ENCODE measurements at regions not wholly inside any gene's neighbourhood (a gene's known extent, or its start where the extent isn't known, plus 50 kb on each side); places are given as distances from the start of the nearest gene placed in this dataset.

GRCh38 chr3:174531262-174531982 is 327.7 kb upstream of the NAALADL2 start:
- Mint-ChIP-seq H3K27ac (no peak overlapping the region), H3K27me3 (ENCODE audit: insufficient read depth) (no peaks in the 10 kb centered on the region), H3K4me1 (ENCODE audit: low read depth) (peaks cover 35% of the 10 kb centered on the region), H3K4me3 (no peak overlapping the region), H3K36me3 (ENCODE audit: low read depth) (no peaks in the 10 kb centered on the region), H3K9me3 (no peaks in the 10 kb centered on the region)
- DNase-seq = no peak
- no peak for TF ChIP-seq CTCF (IDR thresholded peaks at IDR 0.05)

GRCh38 chr3:174532216-174532615 is 326.9 kb upstream of the NAALADL2 start:
- no peaks in the 10 kb centered on the region for H3K9me3 Mint-ChIP-seq
- H3K36me3 Mint-ChIP-seq (ENCODE audit: low read depth) = no peaks in the 10 kb centered on the region
- TF ChIP-seq CTCF (IDR thresholded peaks at IDR 0.05) = no peak
- no peaks in the 10 kb centered on the region for H3K27me3 Mint-ChIP-seq (ENCODE audit: insufficient read depth)
- H3K4me3 Mint-ChIP-seq = no peak overlapping the region
- peaks cover 35% of the 10 kb centered on the region for H3K4me1 Mint-ChIP-seq (ENCODE audit: low read depth)
- H3K27ac Mint-ChIP-seq = no peak overlapping the region
- no peak for DNase-seq

- Mint-ChIP-seq H3K4me1 (ENCODE audit: low read depth) (peaks cover 35% of the 10 kb centered on the region), H3K27ac (peak overlapping the region; percentile 36; the same call in 1 of the 2 replicates), H3K36me3 (ENCODE audit: low read depth) (no peaks in the 10 kb centered on the region), H3K27me3 (ENCODE audit: insufficient read depth) (no peaks in the 10 kb centered on the region), H3K9me3 (no peaks in the 10 kb centered on the region), H3K4me3 (peak overlapping the region; percentile 44; the same call in 1 of the 2 replicates)
- no peak for TF ChIP-seq CTCF (IDR thresholded peaks at IDR 0.05)
- no peak for DNase-seq
Observed at GRCh38 chr3:174532776-174533175, 326.4 kb upstream of the NAALADL2 start.

GRCh38 chr3:174533286-174533685 is 325.8 kb upstream of the NAALADL2 start:
- Mint-ChIP-seq H3K27ac (peak overlapping the region; percentile 36; the same call in 1 of the 2 replicates), H3K27me3 (ENCODE audit: insufficient read depth) (no peaks in the 10 kb centered on the region), H3K9me3 (no peaks in the 10 kb centered on the region), H3K4me3 (peak overlapping the region; percentile 44; the same call in 1 of the 2 replicates), H3K4me1 (ENCODE audit: low read depth) (peaks cover 35% of the 10 kb centered on the region), H3K36me3 (ENCODE audit: low read depth) (no peaks in the 10 kb centered on the region)
- DNase-seq = peak; percentile 69
- no peak for TF ChIP-seq CTCF (IDR thresholded peaks at IDR 0.05)

GRCh38 chr3:174536319-174536718 is 322.8 kb upstream of the NAALADL2 start:
- H3K27ac Mint-ChIP-seq = no peak overlapping the region
- H3K27me3 Mint-ChIP-seq (ENCODE audit: insufficient read depth) = no peaks in the 10 kb centered on the region; the same call in 1 of the 2 replicates
- no peak overlapping the region for H3K4me3 Mint-ChIP-seq
- DNase-seq = no peak
- H3K36me3 Mint-ChIP-seq (ENCODE audit: low read depth) = no peaks in the 10 kb centered on the region
- peaks cover 38% of the 10 kb centered on the region for H3K4me1 Mint-ChIP-seq (ENCODE audit: low read depth)
- no peaks in the 10 kb centered on the region for H3K9me3 Mint-ChIP-seq
- TF ChIP-seq CTCF (IDR thresholded peaks at IDR 0.05) = no peak
